GM12873 (cell line): ENCODE measurements at regions not wholly inside any gene's neighbourhood (a gene's known extent, or its start where the extent isn't known, plus 50 kb on each side); places are given as distances from the start of the nearest gene placed in this dataset.

Experiments
- CTCF ChIP-seq: IDR thresholded peaks from 2 replicates; pipeline ENCODE4 v1.5.1; 2012; ENCODE audit warnings: low read depth, mild to moderate bottlenecking, moderate library complexity, low read length, control low read depth; ENCODE audit not compliant: insufficient read depth; ENCODE audit errors: missing control alignments

GRCh38 chr3:72158639-72159326, 373.8 kb upstream of the PROK2 start:
- TF ChIP-seq CTCF, result no peak

GRCh38 chr3:72157748-72158638, 373.0 kb upstream of the PROK2 start:
- no peak for TF ChIP-seq CTCF

GRCh38 chr3:72155391-72156064, 370.6 kb upstream of the PROK2 start:
- no peak for TF ChIP-seq CTCF

- no peak for TF ChIP-seq CTCF
Observed at GRCh38 chr3:72154391-72155335, 369.7 kb upstream of the PROK2 start.

GRCh38 chr3:72153477-72154314, 368.7 kb upstream of the PROK2 start:
- TF ChIP-seq CTCF, result no peak
